DND-41 (cell line): ENCODE measurements at regions not wholly inside any gene's neighbourhood (a gene's known extent, or its start where the extent isn't known, plus 50 kb on each side); places are given as distances from the start of the nearest gene placed in this dataset.

Source experiments
- EZH2 ChIP-seq: IDR thresholded peaks from 3 replicates; pipeline ENCODE4 v1.6.1; 2012; ENCODE audit warnings: borderline replicate concordance, low read depth, mild to moderate bottlenecking, moderate library complexity, low read length, inconsistent platforms; ENCODE audit not compliant: severe bottlenecking
- TF ChIP-seq, protein P1 (sequence below): IDR thresholded peaks from 2 replicates; pipeline ENCODE4 v1.5.1; 2012; ENCODE audit warnings: borderline replicate concordance, low read length, moderate library complexity, mild to moderate bottlenecking; ENCODE audit not compliant: poor library complexity, severe bottlenecking; ENCODE audit errors: extremely low read depth

DNA sequence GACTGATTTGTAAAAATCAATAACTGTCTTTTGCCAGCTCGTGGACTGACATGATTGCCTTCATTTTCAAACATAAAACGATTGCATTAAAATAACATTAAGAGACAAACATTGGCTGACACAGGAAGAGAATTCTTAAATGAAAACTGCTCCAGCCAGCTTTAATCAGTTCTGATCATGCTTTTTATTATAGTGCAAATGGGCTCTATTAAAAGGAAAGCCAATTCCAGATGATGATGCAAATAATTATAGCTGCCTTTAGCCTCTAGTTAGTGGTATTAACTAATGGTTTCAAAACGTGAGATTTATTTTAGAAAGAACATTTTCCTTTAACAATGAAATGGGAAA is 301.8 kb upstream of the UBE2E3 start:
- no peak for TF ChIP-seq EZH2
- TF ChIP-seq, protein P1, sequence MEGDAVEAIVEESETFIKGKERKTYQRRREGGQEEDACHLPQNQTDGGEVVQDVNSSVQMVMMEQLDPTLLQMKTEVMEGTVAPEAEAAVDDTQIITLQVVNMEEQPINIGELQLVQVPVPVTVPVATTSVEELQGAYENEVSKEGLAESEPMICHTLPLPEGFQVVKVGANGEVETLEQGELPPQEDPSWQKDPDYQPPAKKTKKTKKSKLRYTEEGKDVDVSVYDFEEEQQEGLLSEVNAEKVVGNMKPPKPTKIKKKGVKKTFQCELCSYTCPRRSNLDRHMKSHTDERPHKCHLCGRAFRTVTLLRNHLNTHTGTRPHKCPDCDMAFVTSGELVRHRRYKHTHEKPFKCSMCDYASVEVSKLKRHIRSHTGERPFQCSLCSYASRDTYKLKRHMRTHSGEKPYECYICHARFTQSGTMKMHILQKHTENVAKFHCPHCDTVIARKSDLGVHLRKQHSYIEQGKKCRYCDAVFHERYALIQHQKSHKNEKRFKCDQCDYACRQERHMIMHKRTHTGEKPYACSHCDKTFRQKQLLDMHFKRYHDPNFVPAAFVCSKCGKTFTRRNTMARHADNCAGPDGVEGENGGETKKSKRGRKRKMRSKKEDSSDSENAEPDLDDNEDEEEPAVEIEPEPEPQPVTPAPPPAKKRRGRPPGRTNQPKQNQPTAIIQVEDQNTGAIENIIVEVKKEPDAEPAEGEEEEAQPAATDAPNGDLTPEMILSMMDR, result no peak
